Fibroblast of gingiva (primary cell): ENCODE measurements at regions not wholly inside any gene's neighbourhood (a gene's known extent, or its start where the extent isn't known, plus 50 kb on each side); places are given as distances from the start of the nearest gene placed in this dataset.

ENCODE experiments used
- DNase-seq: peaks from one replicate; pipeline ENCODE4 v3.0.0-alpha.2; 2011; ENCODE audit warnings: low read depth

GRCh38 chr2:48140586-48140985 lies 173.9 kb upstream of the FOXN2 start:
- DNase-seq = no peak

- no peak for DNase-seq
Measured at GRCh38 chr2:48144777-48145176, 169.7 kb upstream of the FOXN2 start.

GRCh38 chr2:48145845-48146452 lies 168.5 kb upstream of the FOXN2 start:
- DNase-seq = no peak

GRCh38 chr2:48146552-48146951 lies 167.9 kb upstream of the FOXN2 start:
- no peak for DNase-seq

GRCh38 chr2:48147719-48148118 lies 166.8 kb upstream of the FOXN2 start:
- no peak for DNase-seq

- no peak for DNase-seq
Measured at GRCh38 chr2:48148841-48149430, 165.5 kb upstream of the FOXN2 start.

GRCh38 chr2:48157150-48157549 lies 157.3 kb upstream of the FOXN2 start:
- DNase-seq = no peak

- DNase-seq = no peak
Measured at GRCh38 chr2:48161628-48162027, 152.9 kb upstream of the FOXN2 start.

- DNase-seq = no peak
Measured at GRCh38 chr2:48162742-48163141, 151.7 kb upstream of the FOXN2 start.

GRCh38 chr2:48165070-48165753 lies 149.3 kb upstream of the FOXN2 start:
- no peak for DNase-seq

GRCh38 chr2:48169141-48169592 lies 145.3 kb upstream of the FOXN2 start:
- DNase-seq = peak; percentile 43

- DNase-seq = peak; percentile 59
Measured at GRCh38 chr2:48170281-48170680, 144.2 kb upstream of the FOXN2 start.

- no peak for DNase-seq
Measured at GRCh38 chr2:48173141-48173540, 141.3 kb upstream of the FOXN2 start.

GRCh38 chr2:48174503-48174902 lies 140.0 kb upstream of the FOXN2 start:
- no peak for DNase-seq

GRCh38 chr2:48175254-48175653 lies 139.2 kb upstream of the FOXN2 start:
- DNase-seq = peak; percentile 68

- no peak for DNase-seq
Measured at GRCh38 chr2:48175656-48176055, 138.8 kb upstream of the FOXN2 start.

GRCh38 chr2:48176876-48177275 lies 137.6 kb upstream of the FOXN2 start:
- no peak for DNase-seq

- DNase-seq = no peak
Measured at GRCh38 chr2:48178611-48179010, 135.9 kb upstream of the FOXN2 start.

GRCh38 chr2:48180557-48180956 lies 133.9 kb upstream of the FOXN2 start:
- DNase-seq = no peak

GRCh38 chr2:48183276-48183675 lies 131.2 kb upstream of the FOXN2 start:
- DNase-seq = no peak

GRCh38 chr2:48183991-48184390 lies 130.5 kb upstream of the FOXN2 start:
- DNase-seq = no peak

GRCh38 chr2:48187503-48187902 lies 127.0 kb upstream of the FOXN2 start:
- no peak for DNase-seq

- DNase-seq = no peak
Measured at GRCh38 chr2:48189552-48190228, 124.8 kb upstream of the FOXN2 start.
